Stimulated activated CD8-positive, alpha-beta memory T cell treated with anti-CD3 and anti-CD28 coated beads, Interleukin-7, amount 100 ng/mL, for 1 hour (primary cell): ENCODE measurements at regions not wholly inside any gene's neighbourhood (a gene's known extent, or its start where the extent isn't known, plus 50 kb on each side); places are given as distances from the start of the nearest gene placed in this dataset.

Source experiments
- DNase-seq, 2 donors: peaks; one replicate each; pipeline ENCODE4 v3.0.0-alpha.2; 2020; ENCODE audit warnings: low read depth in 2 of 2

DNA sequence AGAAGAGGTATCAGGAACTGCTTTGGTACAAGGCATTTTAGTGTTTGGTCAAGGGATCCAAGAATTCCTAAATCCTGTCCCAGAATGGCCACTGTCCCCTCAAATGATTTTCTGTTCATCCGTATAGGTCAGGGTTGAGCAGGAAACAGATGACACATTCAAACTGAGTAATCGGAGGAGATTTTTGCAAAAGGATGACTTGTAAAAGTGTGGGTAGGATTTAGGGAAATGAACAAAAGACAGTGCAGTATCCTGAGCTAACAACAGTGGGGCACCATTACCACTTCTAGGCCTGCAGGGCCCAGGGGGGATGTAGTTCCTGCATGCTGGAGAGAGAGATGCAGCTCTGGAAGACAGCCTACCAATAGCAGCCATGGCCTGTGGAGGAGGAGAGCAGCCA is 290.1 kb downstream of the ZSWIM6 start:
- no peak for DNase-seq

DNA sequence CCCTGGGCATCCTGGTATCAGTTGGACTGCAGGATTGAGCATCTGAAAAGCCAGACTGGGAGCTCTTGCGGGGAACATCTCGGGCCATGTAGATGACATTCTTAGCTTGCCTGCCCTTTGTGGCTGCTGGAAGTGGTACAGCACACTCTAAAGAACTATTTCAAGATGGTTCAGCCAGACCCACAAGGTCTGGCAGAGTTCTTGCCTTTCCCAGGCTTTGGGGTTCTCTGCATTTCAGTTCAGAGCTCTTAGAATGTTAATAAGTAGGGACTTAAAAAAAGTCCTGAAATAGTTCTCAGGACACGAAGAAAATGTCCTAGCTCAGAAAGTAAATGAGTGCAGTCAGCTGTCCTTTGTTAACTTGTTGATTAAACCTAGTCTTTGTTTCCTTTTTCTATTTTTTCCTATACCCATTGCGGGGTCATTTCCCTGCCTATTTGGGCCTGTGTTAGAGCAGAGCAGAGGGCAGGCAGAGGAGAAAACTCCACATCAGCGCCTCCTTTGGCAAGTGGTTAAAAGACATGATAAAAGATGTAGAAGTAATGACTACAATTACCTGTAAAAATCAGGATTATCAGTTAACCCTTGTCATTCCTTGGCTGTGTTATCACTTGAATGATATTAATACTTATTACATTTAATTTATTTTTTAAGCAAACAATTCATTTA is 291.5 kb downstream of the ZSWIM6 start:
- DNase-seq: no peak

DNA sequence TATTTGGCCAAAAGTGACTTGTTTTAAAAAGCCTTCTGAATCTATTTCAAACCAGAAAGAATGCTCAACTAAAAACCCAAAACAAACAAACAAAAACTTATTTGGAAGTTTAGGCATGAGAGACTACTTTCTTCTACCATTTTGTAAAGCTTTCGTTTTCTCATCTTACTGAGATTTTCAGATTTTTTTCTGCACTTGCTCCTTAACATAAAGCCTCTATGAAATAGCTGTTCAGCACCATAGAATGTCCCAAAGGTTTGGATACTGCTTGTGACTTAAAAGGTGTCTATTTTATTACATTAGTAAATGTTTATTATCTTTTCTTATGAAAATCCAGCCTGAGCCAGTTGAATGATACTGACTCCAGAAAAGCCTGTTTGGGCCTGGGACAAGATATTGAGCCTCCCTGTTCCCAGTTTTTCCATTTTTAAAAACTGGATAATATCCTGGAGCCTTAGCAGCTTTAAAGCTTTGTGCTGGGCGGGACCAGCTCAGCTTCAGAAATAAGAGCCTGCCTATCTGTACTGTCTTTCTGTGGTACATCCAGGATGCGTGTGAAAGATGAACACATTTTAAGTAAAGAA is 292.6 kb downstream of the ZSWIM6 start:
- DNase-seq: no peak

DNA sequence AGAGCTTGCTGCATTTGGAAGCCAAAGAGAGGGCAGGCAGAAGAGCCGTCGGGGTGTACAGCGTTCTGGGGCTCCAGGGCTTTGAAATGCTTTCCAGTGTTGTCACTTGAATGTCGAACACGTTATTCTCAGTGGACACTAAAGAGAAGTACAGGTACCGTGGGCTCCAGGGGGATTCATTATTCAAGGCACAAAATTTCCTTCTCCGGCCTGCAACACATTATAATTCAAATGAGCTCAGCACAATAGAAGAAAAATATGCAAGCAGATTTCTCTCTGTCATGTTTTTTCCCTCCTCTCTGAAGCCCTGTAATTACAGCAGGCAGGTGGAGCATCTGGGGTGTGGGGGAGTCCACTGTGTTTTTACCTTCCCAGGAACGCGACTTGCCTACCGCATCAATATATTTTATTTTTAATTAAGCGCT is 293.1 kb downstream of the ZSWIM6 start:
- DNase-seq: no peak

DNA sequence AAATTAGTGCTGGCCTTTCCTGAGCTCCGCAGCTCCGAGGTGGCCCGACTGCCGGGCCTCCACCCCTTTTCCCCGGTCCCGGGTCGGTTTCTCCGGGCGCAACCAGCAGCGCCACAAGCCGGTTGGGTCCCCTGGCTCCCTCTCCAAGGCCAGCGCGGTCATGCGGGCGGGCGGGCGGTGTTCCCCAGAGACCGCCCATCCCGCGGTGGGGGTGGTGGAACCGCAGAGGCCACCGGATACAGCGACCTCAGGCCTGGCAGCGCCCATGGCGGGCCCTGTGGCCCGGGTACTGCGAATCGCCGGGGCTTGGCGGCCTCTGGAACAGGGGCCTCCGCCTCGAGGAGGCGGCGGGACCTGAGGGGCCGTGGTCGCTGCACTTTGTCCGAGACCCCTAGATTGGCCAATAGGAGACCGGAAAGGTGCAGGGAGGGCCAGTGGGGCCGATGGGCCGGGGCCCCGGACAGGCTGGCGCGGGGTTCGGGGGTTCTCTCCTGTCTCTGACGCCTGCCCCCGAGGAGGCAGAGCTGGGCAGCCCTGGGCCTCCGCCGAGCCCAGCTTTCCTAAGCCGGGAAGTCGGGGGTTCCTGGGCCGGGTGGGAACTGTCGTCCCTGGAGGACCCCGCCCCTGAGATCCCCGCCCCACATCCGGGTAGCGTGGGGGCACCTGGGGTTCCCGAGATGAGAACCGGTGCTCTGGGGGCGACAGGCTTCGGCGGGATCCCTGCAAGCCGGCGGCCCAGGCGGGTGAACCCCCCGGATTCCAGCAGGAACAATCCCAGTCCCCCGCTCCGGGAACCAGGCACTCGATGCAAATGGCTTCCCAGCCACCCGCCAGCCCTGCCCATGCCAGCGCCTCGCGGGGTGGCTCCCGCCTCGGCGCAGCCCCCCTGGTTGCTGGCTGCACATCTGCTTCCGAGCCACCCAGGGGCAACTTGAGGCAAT is 293.9 kb downstream of the ZSWIM6 start:
- no peak for DNase-seq

DNA sequence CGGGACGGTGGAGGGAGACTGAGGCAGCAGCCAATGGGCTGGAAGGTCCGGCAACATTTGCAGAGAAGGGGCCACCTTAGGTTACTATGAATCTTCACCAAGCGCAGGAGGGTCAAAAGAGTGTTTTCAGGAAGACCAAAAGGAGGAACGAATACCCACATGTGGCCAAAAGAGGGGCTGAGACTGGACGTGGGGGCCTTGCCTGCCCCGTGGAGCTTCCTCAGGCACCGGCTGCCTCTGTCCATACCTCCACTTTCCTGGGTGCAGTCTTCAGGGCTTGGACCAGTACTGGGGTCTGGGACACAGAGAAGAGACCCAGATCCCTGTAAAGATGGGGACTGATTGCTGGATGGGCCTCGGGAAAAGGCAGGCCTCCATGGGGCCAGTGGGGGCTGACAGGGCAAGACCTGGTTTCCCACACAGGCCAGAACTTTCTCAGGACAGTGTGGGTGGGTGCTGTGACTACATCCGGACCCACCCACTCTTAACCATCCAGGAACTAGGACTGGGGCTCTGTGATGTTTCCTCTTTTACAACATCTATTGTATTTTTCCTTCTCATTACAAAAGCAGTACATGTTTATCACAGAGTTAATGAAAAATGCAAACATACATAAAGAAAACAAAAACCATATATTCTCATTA is 294.7 kb downstream of the ZSWIM6 start:
- no peak for DNase-seq

DNA sequence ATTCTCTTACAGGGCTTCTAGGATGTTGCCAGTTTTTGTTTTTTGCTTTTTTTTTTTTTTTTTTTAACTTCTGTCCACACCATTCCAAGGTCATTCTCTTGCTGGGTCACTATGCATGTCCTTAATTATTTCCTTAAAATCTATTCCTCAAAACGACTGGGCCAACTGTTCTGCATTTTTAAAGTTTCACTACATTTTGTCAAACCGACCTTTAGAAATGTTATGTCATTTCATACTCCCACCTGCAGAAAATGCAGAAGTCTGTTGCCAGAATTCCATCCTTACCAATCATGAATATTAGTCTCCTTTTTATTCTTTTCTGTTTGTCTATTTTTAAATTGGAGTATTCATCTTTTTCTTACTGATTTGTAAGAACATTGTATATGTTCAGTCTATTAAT is 295.5 kb downstream of the ZSWIM6 start:
- no peak for DNase-seq

DNA sequence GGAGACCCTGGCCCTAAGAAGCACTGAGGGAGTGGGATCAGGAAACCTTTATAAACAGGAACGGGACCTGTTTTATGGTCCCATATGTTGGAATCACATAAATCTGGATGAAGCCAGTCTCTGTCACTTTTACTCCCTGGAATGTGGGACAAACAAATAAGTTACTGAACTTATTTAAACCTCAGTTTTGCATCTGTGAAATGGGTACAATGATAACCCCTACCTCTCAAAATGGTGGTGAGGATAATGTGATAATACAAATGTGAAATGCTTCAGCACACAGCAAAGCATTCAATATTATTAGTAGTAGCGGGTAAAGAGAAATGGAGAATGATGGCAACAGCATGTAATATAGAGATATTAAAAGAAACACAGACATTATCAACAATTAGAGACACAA is 298.9 kb downstream of the ZSWIM6 start:
- DNase-seq: no peak

DNA sequence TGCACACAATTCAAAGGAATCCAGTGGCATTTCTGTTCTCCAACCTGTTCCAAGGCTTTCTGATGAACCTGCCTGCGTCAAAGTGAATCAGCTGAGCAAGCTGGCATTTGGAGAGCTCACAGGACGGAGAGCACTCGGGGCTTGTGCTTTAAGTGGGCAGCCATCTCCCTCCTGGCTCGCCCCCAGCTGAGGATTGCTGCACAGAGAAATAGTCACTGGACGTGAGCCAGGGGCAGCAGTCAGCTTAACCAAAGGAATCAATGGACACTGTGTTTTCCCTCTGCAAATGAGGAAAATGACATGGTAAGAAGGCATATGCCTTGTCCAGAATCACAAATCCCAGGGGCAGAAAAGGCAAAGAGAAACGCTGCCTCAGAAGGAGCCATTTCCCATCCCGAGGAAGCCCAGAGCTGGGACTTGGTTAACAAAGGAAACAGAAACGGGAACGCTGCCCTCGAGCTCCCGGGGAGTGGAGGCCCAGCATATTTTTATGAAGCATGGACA is 299.4 kb downstream of the ZSWIM6 start:
- DNase-seq: no peak

DNA sequence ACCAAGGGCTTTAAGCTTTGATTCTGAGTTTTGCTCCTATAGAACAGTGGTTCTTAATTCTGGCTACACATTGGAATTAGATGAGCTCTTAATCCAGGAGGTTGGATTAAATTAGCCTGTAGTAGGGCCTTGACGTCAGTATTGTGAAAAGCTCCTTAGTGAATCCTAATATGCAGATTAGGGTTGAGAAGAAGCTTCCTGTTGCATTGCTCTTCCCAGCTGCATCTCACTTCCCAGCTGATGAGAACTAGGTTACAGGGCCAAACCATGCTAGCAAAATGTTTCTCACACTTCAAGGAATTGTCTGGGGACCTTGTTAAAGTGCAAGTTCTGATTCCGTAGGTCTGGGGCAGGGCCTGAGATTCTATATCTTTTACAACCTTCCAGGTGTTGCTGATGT is 300.0 kb downstream of the ZSWIM6 start:
- DNase-seq: no peak

DNA sequence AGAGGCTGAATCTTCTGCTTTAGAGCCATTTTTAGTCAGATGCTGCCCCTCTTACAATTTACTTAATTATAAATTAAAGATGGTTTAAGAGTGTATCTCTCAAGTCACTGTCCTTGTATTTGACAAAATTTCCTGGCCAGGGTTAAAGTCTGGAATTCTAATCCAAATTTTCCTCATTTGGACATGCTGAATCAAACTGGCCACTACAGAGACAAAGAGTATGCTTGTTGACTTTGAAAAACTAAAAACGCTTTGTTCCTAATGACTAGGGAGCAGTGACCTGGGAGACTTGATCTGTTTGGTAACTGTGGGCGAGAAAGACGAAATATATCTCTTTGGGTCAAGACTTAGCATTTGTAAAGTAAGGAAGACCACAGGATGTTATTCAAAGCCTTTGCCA is 303.2 kb downstream of the ZSWIM6 start:
- no peak for DNase-seq

DNA sequence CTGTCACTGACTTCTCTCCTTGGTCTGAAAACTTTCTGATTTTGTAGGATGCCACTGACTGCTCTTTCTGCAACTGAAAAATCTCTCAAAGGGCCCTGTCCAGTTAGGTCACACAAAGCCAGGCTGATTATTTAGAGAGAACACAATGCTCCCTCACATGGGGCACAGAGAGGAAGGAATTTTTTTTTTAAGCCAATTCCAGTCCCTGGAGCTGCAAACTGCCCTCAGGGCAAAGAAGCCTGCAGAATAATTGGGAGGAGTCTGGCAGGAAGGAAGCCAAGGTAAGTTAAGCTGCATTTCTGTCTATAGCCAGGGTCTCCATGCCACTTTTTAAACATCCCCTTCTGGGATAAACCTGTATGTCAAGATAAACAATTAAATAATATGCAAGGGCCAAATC is 305.5 kb downstream of the ZSWIM6 start:
- DNase-seq: no peak

DNA sequence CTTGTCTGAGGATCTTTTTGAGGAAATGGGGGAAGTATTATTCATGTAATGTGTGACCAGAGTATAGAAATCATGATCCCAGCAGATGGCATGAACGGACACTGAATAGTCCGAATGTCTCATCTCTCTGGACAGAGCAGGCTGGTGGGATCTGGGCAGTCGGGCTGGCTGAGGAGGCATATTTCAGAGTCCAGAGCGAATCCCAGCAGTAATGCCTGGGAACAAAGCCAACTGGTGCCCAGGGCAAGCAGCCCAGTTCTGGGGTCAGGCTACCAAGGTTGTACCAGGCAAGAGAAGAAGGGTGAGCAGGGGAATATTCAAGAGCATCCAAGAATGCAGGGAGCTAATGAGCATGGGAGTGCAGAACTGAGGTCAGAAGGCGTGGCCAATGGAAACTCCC is 306.4 kb downstream of the ZSWIM6 start:
- no peak for DNase-seq

DNA sequence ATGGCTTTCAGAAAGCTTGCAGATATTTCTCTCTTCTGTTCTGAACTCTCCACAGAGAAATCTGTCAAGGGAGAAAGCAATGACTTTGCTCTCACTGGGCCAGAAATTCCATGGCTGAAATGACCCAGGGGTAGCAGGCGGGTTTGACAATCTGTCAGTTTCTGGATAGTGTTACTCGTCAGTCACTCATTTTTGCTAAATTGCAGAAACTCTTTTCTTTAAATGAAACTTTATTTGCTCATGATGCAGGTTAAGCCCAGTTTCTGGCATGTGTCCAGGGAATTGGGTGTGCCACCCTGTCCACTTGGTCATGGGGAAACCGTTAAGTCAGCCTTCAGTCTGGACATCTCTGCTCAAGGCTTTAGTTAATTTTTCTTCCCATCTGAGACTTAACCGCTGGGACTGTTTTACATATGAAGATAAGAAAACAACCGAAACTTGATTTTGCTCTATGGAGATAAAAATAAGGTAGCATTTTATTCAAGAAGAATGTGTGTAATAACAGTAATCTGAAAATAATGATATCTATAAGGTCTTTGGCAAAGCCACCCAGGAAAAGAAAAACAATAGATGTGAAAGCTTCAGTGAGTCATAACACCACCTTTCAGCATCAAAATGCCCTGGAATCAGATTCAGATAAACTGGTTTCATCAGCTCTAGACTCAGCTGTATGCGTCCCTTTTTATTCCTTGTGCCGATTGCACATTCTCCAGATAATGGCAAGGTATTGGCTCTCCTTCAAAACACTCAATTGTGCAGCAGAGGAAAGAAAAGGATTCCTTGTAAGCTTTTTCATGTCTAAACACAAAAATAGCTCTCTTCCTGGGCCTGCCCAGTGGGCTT is 308.3 kb downstream of the ZSWIM6 start:
- DNase-seq: no peak

DNA sequence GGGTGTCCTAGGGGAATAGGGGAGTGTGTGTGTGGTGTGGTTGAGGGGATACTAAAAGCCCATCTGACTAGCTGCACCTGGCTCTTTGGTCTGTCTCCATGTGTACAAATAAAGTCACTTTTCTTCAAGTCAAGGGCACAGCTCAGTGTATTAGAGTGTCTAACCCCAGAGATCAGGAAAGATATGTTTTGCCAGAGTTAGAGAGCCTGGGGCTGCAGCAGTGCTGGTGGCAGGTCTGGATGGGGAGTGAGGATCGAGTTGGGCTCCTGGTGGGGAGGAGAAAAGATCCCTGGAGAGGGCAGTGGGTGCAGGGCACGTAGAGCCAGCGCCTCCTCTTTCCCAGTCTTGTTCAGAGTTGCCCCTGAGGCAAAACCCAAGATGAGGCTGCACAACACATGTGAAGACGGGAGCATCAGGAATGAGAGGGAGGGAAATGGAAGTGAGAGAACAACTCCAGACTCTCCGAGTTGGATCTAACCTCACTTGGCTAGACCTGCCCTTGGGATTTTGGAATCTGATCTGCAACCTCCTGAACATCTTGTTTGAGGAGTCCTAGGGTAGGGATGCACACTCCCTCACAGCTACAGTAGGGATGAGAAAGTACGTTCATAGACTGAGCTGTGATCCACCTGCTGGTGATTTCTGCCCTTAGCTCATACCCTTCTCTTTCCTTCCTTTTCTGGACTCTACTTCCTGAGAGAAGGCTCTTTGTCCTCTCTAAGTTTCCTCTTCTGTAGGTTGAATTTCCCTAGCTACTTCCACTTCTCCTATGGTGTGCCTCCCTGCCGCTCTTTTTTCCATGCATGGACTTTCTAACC is 309.9 kb downstream of the ZSWIM6 start:
- no peak for DNase-seq

DNA sequence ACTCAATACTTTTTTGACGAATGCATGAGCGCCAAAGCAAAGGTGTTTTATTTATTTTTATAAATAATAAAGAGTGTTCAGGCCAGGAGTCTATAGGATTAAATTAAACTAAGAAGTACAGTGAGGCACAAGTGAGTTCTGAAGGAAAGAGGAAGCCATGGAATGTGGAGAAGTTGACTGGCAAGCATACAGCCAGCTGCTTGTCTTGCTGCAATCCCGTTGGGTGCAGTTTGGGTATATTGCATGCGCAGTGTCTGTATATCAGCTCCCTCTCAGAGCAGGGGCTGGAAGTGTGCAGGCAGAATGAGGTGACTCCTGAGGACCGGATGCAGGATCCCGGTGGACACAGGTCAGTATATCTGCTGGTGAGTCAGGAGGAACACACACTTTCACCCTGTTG is 315.6 kb downstream of the ZSWIM6 start:
- no peak for DNase-seq

DNA sequence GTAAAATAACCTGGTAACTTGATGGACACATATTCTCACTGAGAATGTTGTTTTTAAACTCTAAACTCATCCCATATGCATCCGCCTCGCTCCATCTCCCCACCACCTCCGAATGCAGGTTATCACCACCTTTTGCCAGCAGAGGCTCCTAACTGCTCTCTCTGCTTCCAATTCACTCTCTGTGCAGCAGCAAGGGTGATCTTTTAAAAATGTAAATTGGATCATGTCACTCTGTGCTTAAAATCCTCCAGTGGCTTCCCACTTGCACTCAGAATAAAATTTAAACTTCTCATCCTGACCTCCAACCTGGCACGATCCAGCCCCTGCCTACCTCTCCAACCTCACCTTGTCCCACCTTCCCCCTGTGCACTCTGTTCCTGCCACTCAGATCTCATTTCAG is 317.2 kb downstream of the ZSWIM6 start:
- no peak for DNase-seq

DNA sequence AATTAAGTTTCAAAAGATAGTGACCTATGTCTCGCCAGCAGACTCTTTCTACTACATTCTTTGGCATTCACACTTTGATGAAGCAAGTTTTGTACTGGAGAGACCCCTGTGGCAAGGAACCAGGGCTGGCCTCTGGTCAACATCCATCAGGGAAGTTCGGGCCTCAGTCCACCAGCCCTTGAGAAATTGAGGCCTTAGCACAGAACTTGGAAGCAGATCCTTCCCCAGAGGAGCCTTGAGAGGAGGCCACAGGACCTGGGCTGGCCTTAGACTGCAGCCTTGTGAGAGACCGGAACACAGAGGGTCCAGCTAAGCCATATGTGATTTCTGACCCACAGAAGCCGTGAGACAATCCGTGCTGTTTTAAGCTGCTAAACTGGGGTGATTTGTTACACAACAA is 317.9 kb downstream of the ZSWIM6 start:
- no peak for DNase-seq

DNA sequence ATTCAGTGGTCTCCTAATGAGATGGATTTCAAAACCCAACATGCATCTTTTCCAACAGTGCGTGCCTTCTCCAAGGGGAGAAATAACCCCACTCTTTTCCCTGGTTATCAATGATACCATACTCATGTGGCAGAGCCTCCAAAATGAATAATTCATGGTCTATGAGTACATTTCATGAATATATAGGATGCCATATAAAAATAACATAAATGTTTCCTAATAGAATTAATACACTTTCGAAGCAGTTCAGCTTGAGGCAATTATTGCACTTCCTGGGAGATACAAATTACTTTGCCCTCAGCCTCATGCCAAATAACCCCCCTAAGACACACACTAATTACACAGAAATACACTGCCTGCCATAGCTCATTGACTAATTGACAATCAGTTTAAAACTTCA is 318.6 kb downstream of the ZSWIM6 start:
- DNase-seq: no peak

DNA sequence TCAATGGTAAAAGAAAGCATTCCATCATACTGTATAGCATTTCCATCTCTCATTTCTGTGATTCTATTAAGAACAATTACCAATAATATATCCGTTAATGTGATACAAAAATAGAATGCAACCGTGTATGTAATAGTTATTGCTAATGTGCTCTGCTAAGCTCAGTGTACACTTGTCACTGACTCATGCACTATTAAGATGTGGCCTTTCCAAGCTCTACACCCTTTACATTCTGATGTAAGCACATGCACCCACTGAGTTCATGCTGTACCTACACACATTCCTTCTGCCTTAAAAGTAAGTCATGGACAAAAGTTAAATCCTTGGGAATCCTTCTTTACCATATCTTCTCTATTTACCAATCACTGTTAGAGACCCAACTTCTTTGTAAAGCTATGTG is 319.1 kb downstream of the ZSWIM6 start:
- DNase-seq: no peak
